GM12878 (cell line): ENCODE measurements at regions not wholly inside any gene's neighbourhood (a gene's known extent, or its start where the extent isn't known, plus 50 kb on each side); places are given as distances from the start of the nearest gene placed in this dataset.

Experiments
- BCL3 ChIP-seq: IDR thresholded peaks from 2 replicates; pipeline ENCODE4 v1.6.1; 2011; ENCODE audit warnings: borderline replicate concordance, low read depth, mild to moderate bottlenecking, moderate library complexity, low read length; ENCODE audit not compliant: insufficient read depth, poor library complexity, severe bottlenecking
- BCLAF1 ChIP-seq: fragments of 450-650 bp; IDR thresholded peaks from 2 replicates; pipeline ENCODE4 v1.6.1; 2017; ENCODE audit warnings: antibody characterized with exemption, mild to moderate bottlenecking, moderate library complexity
- BMI1 ChIP-seq: fragments of 450-650 bp; IDR thresholded peaks from 2 replicates; pipeline ENCODE4 v1.6.1; 2016; ENCODE audit warnings: mild to moderate bottlenecking, moderate library complexity, borderline replicate concordance
- E4F1 ChIP-seq: fragments of 450-650 bp; IDR thresholded peaks from 2 replicates; pipeline ENCODE4 v1.6.1; 2018; ENCODE audit warnings: borderline replicate concordance, mild to moderate bottlenecking; ENCODE audit not compliant: partially characterized antibody
- GATAD2B ChIP-seq: fragments of 450-650 bp; conservative IDR thresholded peaks from 2 replicates; pipeline ENCODE4 v1.6.1; 2017; ENCODE audit warnings: low read depth, mild to moderate bottlenecking, moderate library complexity
- IRF5 ChIP-seq: fragments of 450-650 bp; IDR thresholded peaks from 2 replicates; pipeline ENCODE4 v1.6.1; 2017; ENCODE audit warnings: borderline replicate concordance
- PBX3 ChIP-seq: IDR thresholded peaks from 2 replicates; pipeline ENCODE4 v1.6.1; 2011; ENCODE audit warnings: mild to moderate bottlenecking, low read depth, low read length, moderate library complexity; ENCODE audit not compliant: insufficient replicate concordance
- PKNOX1 ChIP-seq: fragments of 450-650 bp; IDR thresholded peaks from 2 replicates; pipeline ENCODE4 v1.6.1; 2016; ENCODE audit warnings: mild to moderate bottlenecking
- RELB ChIP-seq: fragments of 450-650 bp; IDR thresholded peaks from 2 replicates; pipeline ENCODE4 v1.6.1; 2017; ENCODE audit warnings: low read depth, mild to moderate bottlenecking, moderate library complexity
- SPI1 ChIP-seq: IDR thresholded peaks from 2 replicates; pipeline ENCODE4 v1.6.1; 2011; ENCODE audit warnings: low read depth, mild to moderate bottlenecking, low read length, moderate library complexity, borderline replicate concordance; ENCODE audit not compliant: insufficient read depth
- TCF3 ChIP-seq: IDR thresholded peaks from 2 replicates; pipeline ENCODE4 v1.6.1; 2012; ENCODE audit warnings: low read depth, mild to moderate bottlenecking, low read length, borderline replicate concordance; ENCODE audit not compliant: insufficient read depth

GRCh38 chr6:87824958-87825491 is 123.0 kb upstream of the AKIRIN2 start (continued):
- TF ChIP-seq IRF5 (no peak), GATAD2B (no peak), RELB (no peak), BCLAF1 (no peak), BMI1 (no peak), BCL3 (no peak), PKNOX1 (no peak), SPI1 (0 out of 2 replicates have a peak, but pooled peaks have one; percentile 37), PBX3 (no peak), TCF3 (no peak), E4F1 (no peak)
